K562 (cell line): ENCODE measurements at regions not wholly inside any gene's neighbourhood (a gene's known extent, or its start where the extent isn't known, plus 50 kb on each side); places are given as distances from the start of the nearest gene placed in this dataset.
"Not testable (repeated sequence)": the region's sequence is repeated elsewhere in the genome, so short reads cannot be mapped to it uniquely, and the experiment has no call there.

Experiments
- ATAC-seq: fragments of 200-7000 bp; cut with Tn5 transposase; 3 replicates; pipeline ENCODE4 v1.9.1; 2020; ENCODE audit warnings: moderate library complexity
- BruUV-seq: library from RNA; stranded (reverse); fragments of 400-500 nt; replicated peaks from 2 replicates; lab custom pipeline; 2021; lab: Mats Ljungman, UMichigan
- CTCF ChIA-PET: fragments of 300-600 bp; formaldehyde crosslinking; extraction: SDS; loops from one replicate; lab custom pipeline; 2021; ENCODE audit warnings: low intra/inter-chr PET ratio; lab: Yijun Ruan, JAX
- POLR2A ChIA-PET: fragments of 300-600, 350-650 bp; sonication (Branson Sonifier 250); formaldehyde crosslinking; extraction: SDS; loops from one replicate; lab custom pipeline; 2021; ENCODE audit warnings: antibody characterized with exemption, inconsistent platforms; lab: Yijun Ruan, JAX
- DNase-seq, 4 experiments: peaks; one replicate each; pipeline versions ENCODE4 v3.0.0 to v3.0.0-alpha.2; 2011 to 2018; ENCODE audit warnings: low spot score in 3 of 4, mixed read lengths in 3 of 4; ENCODE audit errors: extremely low read depth in 1 of 4
- FAIRE-seq: peaks from 2 replicates; lab custom pipeline; 2011; peaks lifted over from hg19 to GRCh38; lab: Jason Lieb, UNC
- H2AFZ ChIP-seq: 2 replicates; pipeline ENCODE4 v1.6.0; 2011; ENCODE audit warnings: low read depth, low read length, control low read depth, inconsistent platforms
- H3K27ac ChIP-seq: fragments of 200-600 bp; 3 replicates; pipeline ENCODE4 v1.8.0; 2011; ENCODE audit warnings: low read depth, mild to moderate bottlenecking, control low read depth, inconsistent platforms, low read length, moderate library complexity, mixed read lengths; ENCODE audit errors: extremely low read depth
- H3K27me3 ChIP-seq, 2 experiments: fragments of 300-600 bp in 1 of 2; 2 replicates in 1 of 2; 3 replicates in 1 of 2; pipeline versions ENCODE4 v1.6.0 to v1.8.0; 2011; ENCODE audit warnings: inconsistent platforms in 2 of 2, low read length in 2 of 2, mild to moderate bottlenecking in 1 of 2, mixed read lengths in 1 of 2, moderate library complexity in 1 of 2; ENCODE audit not compliant: control insufficient read depth in 2 of 2, insufficient read depth in 2 of 2
- H3K36me3 ChIP-seq: fragments of 300-600 bp; 3 replicates; pipeline ENCODE4 v1.8.0; 2011; ENCODE audit warnings: mild to moderate bottlenecking, low read length, inconsistent platforms; ENCODE audit not compliant: control insufficient read depth, insufficient read depth
- H3K4me1 ChIP-seq, 2 experiments: fragments of 200-600 bp in 1 of 2; replicated peaks in 1 of 2; 2 replicates in 1 of 2; 3 replicates in 1 of 2; pipeline versions ENCODE4 v1.5.1 to v1.8.0; 2011; ENCODE audit warnings: inconsistent platforms in 2 of 2, low read length in 2 of 2, mild to moderate bottlenecking in 1 of 2, mixed read lengths in 1 of 2, moderate library complexity in 1 of 2; ENCODE audit not compliant: control insufficient read depth in 2 of 2, insufficient read depth in 2 of 2
- H3K4me2 ChIP-seq: 2 replicates; pipeline ENCODE4 v1.6.1; 2011; ENCODE audit warnings: low read length, control low read depth, inconsistent platforms, mixed read lengths; ENCODE audit not compliant: insufficient read depth
- H3K4me3 ChIP-seq: fragments of 200-600 bp; sonication (generic), shearing (Covaris generic); 2 replicates; pipeline ENCODE4 v1.5.1; 2016; ENCODE audit warnings: control low read depth, inconsistent platforms
- H3K79me2 ChIP-seq: fragments of 200-600 bp; 3 replicates; pipeline ENCODE4 v1.8.0; 2011; ENCODE audit warnings: low read length, inconsistent platforms; ENCODE audit not compliant: control insufficient read depth, insufficient read depth
- H3K9ac ChIP-seq, 2 experiments: 2 replicates each; pipeline versions ENCODE4 v1.6.0 to v1.6.1; 2011; ENCODE audit warnings: low read depth in 2 of 2, low read length in 2 of 2, control low read depth in 1 of 2, inconsistent platforms in 1 of 2, mild to moderate bottlenecking in 1 of 2, mixed read lengths in 1 of 2; ENCODE audit not compliant: insufficient read depth in 1 of 2
- H3K9me1 ChIP-seq: one replicate; pipeline ENCODE4 v1.6.0; 2011; ENCODE audit warnings: inconsistent platforms, mild to moderate bottlenecking, low read length, moderate library complexity; ENCODE audit not compliant: control insufficient read depth, insufficient read depth
- H3K9me3 ChIP-seq: replicated peaks from 2 replicates; pipeline ENCODE4 v1.5.1; 2011; ENCODE audit warnings: low read depth, low read length, inconsistent platforms; ENCODE audit not compliant: control insufficient read depth, insufficient read depth
- H4K20me1 ChIP-seq: replicated peaks from 2 replicates; pipeline ENCODE4 v1.6.1; 2011; ENCODE audit warnings: low read length, inconsistent platforms, mixed read lengths; ENCODE audit not compliant: control insufficient read depth, insufficient read depth
- BMI1 ChIP-seq: fragments of 150-350 bp; IDR thresholded peaks from 2 replicates; pipeline ENCODE4 v1.6.1; 2014; ENCODE audit warnings: low read length
- CBX8 ChIP-seq: fragments of 200-600 bp; sonication (generic); IDR thresholded peaks from 2 replicates; pipeline ENCODE4 v1.6.1; 2012; ENCODE audit warnings: borderline replicate concordance, mixed run types, low read depth, mild to moderate bottlenecking, moderate library complexity, mixed read lengths, low read length, control low read depth, inconsistent platforms; ENCODE audit not compliant: poor library complexity, severe bottlenecking; ENCODE audit errors: extremely low read depth
- DDX20 ChIP-seq: fragments of 450-650 bp; IDR thresholded peaks from 2 replicates; pipeline ENCODE4 v1.6.1; 2016; ENCODE audit warnings: missing genetic modification characterization, low read depth, mild to moderate bottlenecking, missing compliant biosample characterization, moderate library complexity
- DLX4 ChIP-seq: fragments of 250-450 bp; sonication (Bioruptor Pico); IDR thresholded peaks from 2 replicates; pipeline ENCODE4 v1.6.1; 2021; ENCODE audit warnings: mild to moderate bottlenecking
- KLF1 ChIP-seq: fragments of 450-650 bp; IDR thresholded peaks from 2 replicates; pipeline ENCODE4 v1.6.1; 2016; ENCODE audit warnings: missing genetic modification characterization, missing compliant biosample characterization
- POLR3G ChIP-seq: IDR thresholded peaks from 2 replicates; pipeline ENCODE4 v1.6.1; 2011; ENCODE audit not compliant: insufficient read length, insufficient replicate concordance; ENCODE audit errors: extremely low read depth
- POU5F1 ChIP-seq: fragments of 150-350 bp; IDR thresholded peaks from 2 replicates; pipeline ENCODE4 v1.6.1; 2014; ENCODE audit warnings: borderline replicate concordance, low read length, low read depth, mild to moderate bottlenecking; ENCODE audit not compliant: partially characterized antibody
- RBM17 ChIP-seq: fragments of 200-400 bp; formaldehyde crosslinking; IDR thresholded peaks from 2 replicates; pipeline ENCODE4 v1.6.1; 2017; ENCODE audit warnings: low read depth, mild to moderate bottlenecking, low read length, borderline replicate concordance
- TCF7 ChIP-seq: sonication (generic); IDR thresholded peaks from 2 replicates; pipeline ENCODE4 v1.6.1; 2016; ENCODE audit warnings: antibody characterized with exemption, borderline replicate concordance
- TEAD2 ChIP-seq: fragments of 450-650 bp; IDR thresholded peaks from 2 replicates; pipeline ENCODE4 v1.6.1; 2016; ENCODE audit warnings: missing genetic modification characterization, control low read depth, missing compliant biosample characterization
- ZNF140 ChIP-seq: fragments of 250-450 bp; sonication (Bioruptor Pico); IDR thresholded peaks from 2 replicates; pipeline ENCODE4 v1.8.0; 2021; ENCODE audit warnings: moderate library complexity, mild to moderate bottlenecking, inconsistent platforms
- WGBS: fragments of 100-300 bp; shearing (Covaris generic); methylation state at CpG from one replicate; pipeline ENCODE4 v1.1.6; 2016; ENCODE audit warnings: low coverage, mixed read lengths; ENCODE audit not compliant: insufficient coverage; ENCODE audit errors: missing lambda C conversion rate; 5-methylcytosine and 5-hydroxymethylcytosine counted together
- in situ Hi-C: fragments of 300-500 bp; cut with MboI; formaldehyde crosslinking; loops from 4 replicates; pipeline ENCODE4 v1.15.0; 2018; ENCODE audit warnings: inconsistent platforms, mixed read lengths
- intact Hi-C: fragments of 100-400 bp; cut with micrococcal nuclease; formaldehyde crosslinking; loops from 2 replicates; pipeline ENCODE4 v1.14.2; 2022

- Histone ChIP-seq H3K4me3 (no peak overlapping the region), H4K20me1 (no peaks in the 10 kb centered on the region), H2AFZ (no peak overlapping the region), H3K36me3 (no peaks in the 10 kb centered on the region), H3K9me3 (no peaks in the 10 kb centered on the region), H3K79me2 (no peaks in the 10 kb centered on the region), H3K9me1 (no peaks in the 10 kb centered on the region), H3K27me3 (peaks cover 8 to 45% of the 10 kb centered on the region in 2 experiments; a peak in 4 of 5 replicates), H3K27ac (no peak overlapping the region), H3K9ac (no peak overlapping the region), H3K4me2 (no peak overlapping the region), H3K4me1 (no peaks in the 10 kb centered on the region)
- 1% methylated on average over 10 of the region's 10 CpGs for WGBS
- in situ Hi-C loops (no loop called here), intact Hi-C loops (no loop called here)
- ChIA-PET POLR2A (interaction anchor here (0.6 kb wide), 1 partner anchor 130 kb away, joined by 3 read pairs; no protein-coding TSS in a partner anchor), CTCF (no interaction called here)
- no peak for DNase-seq
- no peak for FAIRE-seq
- no TSS peak for BruUV-seq
- TF ChIP-seq DLX4 (CRISPR knock-in tag) (no peak), RBM17 (no peak), POU5F1 (no peak), POLR3G (no peak), DDX20 (tag) (no peak), CBX8 (peak; percentile 91), ZNF140 (CRISPR knock-in tag) (no peak), TEAD2 (no peak), KLF1 (tag) (no peak), BMI1 (peak; percentile 63; the same call in 1 of the 2 replicates), TCF7 (no peak)
- ATAC-seq = no peak
Measured at GRCh38 chr2:15823459-15824396, 116.6 kb upstream of the MYCN start.

DNA sequence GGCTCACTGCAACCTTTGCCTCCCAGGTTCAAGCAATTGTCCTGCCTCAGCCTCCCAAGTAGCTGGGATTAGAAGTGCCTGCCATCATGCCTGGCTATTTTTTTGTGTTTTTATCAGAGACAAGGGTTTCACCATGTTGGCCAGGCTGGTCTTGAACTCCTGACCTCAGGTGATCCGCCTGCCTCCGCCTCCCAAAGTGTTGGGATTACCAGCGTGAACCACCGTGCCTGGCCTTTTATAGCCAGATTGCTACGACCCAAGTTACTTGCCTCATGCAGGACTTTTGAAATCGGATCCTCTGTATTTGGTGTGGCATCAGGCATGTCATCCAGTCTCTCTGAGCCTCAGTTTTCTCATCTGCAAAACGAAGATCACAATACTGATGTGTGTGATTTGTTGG lies 115.9 kb upstream of the MYCN start:
- in situ Hi-C loops, H3K79me2 ChIP-seq, H3K4me3 ChIP-seq, H2AFZ ChIP-seq, ATAC-seq, POLR2A ChIA-PET, H3K9me1 ChIP-seq, H3K4me2 ChIP-seq, BruUV-seq, H3K36me3 ChIP-seq, DNase-seq, H4K20me1 ChIP-seq, FAIRE-seq, intact Hi-C loops, H3K27ac ChIP-seq, CTCF ChIA-PET, H3K9ac ChIP-seq, H3K9me3 ChIP-seq, H3K4me1 ChIP-seq: not testable (repeated sequence)
- 1% methylated on average over 7 of the region's 7 CpGs for WGBS
- peaks cover 5 to 39% of the 10 kb centered on the region in 2 experiments; a peak in 3 of 5 replicates for H3K27me3 ChIP-seq
